AG04449 (cell line): ENCODE measurements at regions not wholly inside any gene's neighbourhood (a gene's known extent, or its start where the extent isn't known, plus 50 kb on each side); places are given as distances from the start of the nearest gene placed in this dataset.

ENCODE experiments used
- CTCF ChIA-PET: fragments of 350-600 bp; formaldehyde crosslinking; extraction: SDS; loops from one replicate; lab custom pipeline; 2021; ENCODE audit warnings: antibody characterized with exemption; lab: Yijun Ruan, JAX
- POLR2A ChIA-PET: fragments of 400-600, 350-600 bp; formaldehyde crosslinking; extraction: SDS; loops from one replicate; lab custom pipeline; 2020; ENCODE audit warnings: antibody characterized with exemption, inconsistent platforms; lab: Yijun Ruan, JAX
- DNase-seq: peaks from one replicate; pipeline ENCODE4 v3.0.0-alpha.2; 2010; ENCODE audit warnings: low read depth, low spot score
- H3K4me3 ChIP-seq: 2 replicates; pipeline ENCODE4 v1.5.1; 2011; ENCODE audit warnings: low read depth, mild to moderate bottlenecking, control low read depth, low read length
- TF ChIP-seq, protein P1 (sequence below): IDR thresholded peaks from one replicate; pipeline ENCODE4 v1.5.1; 2011; ENCODE audit warnings: mild to moderate bottlenecking, moderate library complexity, low read length, control low read depth, inconsistent platforms; ENCODE audit not compliant: insufficient read depth; ENCODE audit errors: missing control alignments

DNA sequence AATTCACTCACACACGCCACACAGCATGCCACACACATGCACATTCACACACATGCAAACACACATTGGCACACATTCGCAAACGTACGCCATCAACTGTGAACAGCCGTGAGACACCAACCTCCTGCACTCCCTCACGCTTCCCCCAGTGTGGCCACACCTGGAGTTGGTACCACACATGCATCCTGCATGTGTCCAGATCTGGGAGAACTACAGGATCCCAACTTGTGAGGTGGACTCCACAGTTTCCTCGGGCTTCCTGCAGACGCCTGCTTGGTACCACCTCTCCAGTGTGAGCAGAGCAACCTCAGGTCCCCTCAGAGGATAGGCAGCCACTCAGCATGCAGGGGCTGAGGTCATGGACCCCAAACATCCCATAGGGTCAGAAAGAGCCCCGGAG, 239.0 kb downstream of the EIPR1 start:
- CTCF ChIA-PET: no interaction called here
- POLR2A ChIA-PET: no interaction called here
- DNase-seq: no peak
- no peak overlapping the region for H3K4me3 ChIP-seq
- TF ChIP-seq, protein P1, sequence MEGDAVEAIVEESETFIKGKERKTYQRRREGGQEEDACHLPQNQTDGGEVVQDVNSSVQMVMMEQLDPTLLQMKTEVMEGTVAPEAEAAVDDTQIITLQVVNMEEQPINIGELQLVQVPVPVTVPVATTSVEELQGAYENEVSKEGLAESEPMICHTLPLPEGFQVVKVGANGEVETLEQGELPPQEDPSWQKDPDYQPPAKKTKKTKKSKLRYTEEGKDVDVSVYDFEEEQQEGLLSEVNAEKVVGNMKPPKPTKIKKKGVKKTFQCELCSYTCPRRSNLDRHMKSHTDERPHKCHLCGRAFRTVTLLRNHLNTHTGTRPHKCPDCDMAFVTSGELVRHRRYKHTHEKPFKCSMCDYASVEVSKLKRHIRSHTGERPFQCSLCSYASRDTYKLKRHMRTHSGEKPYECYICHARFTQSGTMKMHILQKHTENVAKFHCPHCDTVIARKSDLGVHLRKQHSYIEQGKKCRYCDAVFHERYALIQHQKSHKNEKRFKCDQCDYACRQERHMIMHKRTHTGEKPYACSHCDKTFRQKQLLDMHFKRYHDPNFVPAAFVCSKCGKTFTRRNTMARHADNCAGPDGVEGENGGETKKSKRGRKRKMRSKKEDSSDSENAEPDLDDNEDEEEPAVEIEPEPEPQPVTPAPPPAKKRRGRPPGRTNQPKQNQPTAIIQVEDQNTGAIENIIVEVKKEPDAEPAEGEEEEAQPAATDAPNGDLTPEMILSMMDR: no peak

DNA sequence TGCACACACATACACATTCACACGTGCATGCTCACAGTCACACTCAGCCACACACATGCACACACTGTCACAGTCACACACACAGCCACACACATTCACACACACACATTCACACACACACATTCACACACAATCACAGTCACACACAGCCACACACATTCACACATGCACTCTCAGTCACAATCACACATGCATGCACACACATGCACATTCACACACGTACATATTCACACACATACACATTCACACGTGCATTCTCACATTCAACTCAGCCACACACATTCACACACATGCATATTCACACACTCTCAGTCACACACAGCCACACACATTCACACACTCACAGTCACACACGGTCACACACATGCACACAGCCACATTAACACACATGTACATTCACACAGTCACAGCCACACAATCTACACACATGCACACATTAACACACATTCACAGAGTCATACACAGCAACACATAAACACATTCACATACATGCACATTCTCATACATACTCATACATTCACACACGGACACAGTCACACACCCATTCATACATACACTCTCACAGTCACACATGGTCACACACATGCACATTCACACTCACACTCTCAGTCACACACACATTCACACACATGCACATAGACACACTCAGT, 239.8 kb downstream of the EIPR1 start:
- CTCF ChIA-PET: no interaction called here
- POLR2A ChIA-PET: no interaction called here
- H3K4me3 ChIP-seq: no peak overlapping the region
- no peak for DNase-seq
- TF ChIP-seq, protein P1: no peak

DNA sequence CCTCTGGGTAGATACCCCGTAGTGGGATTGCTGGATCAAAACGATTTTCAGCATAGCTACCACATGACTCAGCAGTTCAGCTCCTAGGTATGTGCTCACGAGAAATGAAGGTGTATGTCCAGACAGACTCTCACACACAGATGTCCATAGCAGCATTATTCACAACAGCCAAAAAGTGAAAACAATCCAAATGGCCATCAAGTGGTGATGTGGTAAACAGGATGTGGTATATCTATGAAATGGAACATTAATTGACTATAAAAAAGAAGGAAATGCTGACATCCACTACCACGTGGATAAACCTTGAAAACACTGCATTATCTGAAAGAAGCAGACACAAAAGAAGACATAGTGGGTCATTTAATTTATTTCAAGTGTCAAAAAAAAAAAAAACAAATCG, 241.9 kb downstream of the EIPR1 start:
- POLR2A ChIA-PET: no interaction called here
- CTCF ChIA-PET: no interaction called here
- TF ChIP-seq, protein P1: no peak
- DNase-seq: no peak
- H3K4me3 ChIP-seq: no peak overlapping the region

DNA sequence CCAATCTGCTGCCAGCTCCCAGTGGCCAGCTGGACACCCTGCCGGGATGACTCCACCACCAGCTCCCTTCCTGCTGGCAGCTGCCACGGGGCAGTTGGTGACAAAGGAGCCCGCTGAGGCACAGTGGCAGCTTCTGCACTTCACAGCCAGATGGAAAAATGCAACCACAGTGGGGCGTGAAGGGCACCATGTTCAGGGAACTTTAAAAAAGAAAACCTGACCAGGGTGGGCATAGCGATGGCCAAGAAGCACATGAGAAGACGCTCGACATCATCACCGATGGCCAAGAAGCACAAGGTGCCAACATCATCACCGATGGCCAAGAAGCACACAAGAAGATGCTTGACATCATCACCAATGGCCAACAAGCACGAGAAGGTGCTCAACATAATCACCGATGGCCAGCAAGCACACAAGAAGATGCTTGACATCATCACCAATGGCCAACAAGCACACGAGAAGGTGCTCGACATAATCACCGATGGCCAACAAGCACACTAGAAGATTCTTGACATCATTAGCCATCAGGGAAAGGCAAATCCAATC, 243.5 kb downstream of the EIPR1 start:
- DNase-seq: no peak

DNA sequence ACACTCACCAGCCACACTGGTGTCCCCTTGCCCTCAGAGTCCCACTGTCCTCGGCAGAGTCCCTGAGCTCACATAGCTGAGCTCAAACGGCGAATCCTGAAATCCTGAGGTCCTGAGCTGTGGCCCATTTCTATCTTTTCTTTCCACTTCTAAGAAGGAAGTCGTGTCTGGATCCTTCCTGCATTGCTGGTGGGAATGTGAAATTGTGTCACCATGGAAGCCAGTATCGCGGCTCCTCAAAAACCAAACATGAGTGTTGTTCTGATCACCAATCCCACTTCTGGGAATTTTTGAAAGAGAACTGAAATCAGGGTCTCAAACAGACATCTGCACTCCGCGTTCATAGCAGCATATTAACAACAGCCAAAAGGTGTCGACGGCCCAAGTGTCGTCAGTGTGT, 244.7 kb downstream of the EIPR1 start:
- ChIA-PET POLR2A (no interaction called here), CTCF (no interaction called here)
- TF ChIP-seq, protein P1: no peak
- no peak overlapping the region for H3K4me3 ChIP-seq
- no peak for DNase-seq

More for the DNA sequence above, 243.5 kb downstream of the EIPR1 start:
- TF ChIP-seq, protein P1: no peak
- ChIA-PET CTCF (no interaction called here), POLR2A (no interaction called here)
- H3K4me3 ChIP-seq: no peak overlapping the region

DNA sequence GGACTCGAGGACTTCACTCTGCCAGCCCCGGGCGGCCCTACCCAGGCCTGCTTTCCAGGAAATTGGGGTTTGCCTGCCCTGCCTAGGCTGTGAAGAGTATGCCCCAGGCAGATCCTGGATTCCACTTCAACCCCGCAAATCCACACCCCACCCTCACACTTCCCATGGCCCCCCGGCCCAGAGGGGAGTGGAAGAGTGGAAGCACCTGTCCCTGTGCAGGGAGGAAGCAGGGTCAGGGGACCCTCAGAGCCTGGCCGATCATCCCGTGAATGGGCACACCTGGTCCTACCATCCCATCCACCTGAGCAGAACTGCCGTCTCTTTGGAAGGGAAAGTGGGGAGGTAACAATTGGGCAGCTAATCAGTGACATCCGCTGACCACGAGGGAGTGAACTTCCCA, 245.2 kb downstream of the EIPR1 start:
- TF ChIP-seq, protein P1: no peak

More for the DNA sequence above, 245.2 kb downstream of the EIPR1 start:
- ChIA-PET POLR2A (no interaction called here), CTCF (no interaction called here)
- no peak overlapping the region for H3K4me3 ChIP-seq
- no peak for DNase-seq
